GM21360 (cell line): ENCODE measurements at regions not wholly inside any gene's neighbourhood (a gene's known extent, or its start where the extent isn't known, plus 50 kb on each side); places are given as distances from the start of the nearest gene placed in this dataset.

Experiments used
- ATAC-seq: cut with Tn5 transposase; IDR thresholded peaks from one replicate; pipeline ENCODE4 v1.9.1; 2021; ENCODE audit warnings: mild to moderate bottlenecking, moderate library complexity; ENCODE audit not compliant: unreplicated experiment

DNA sequence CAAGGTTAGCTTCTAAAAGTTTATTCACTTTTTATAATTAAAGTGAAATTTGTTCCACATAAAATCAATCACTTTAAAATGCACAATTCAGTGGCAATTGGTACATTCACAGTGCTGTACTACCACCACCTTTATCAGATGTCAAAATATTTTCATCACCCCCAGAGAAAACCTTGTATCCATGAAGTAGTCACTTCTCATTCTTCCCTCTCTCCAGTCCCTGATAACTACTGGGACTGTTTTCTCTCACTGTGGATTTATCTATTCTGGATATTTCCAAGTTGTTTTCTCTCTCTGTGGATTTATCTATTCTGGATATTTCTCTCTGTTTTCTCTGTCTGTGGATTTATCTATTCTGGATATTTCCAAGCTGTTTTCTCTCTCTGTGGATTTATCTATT lies 435.4 kb upstream of the CNTNAP2 start:
- no peak for ATAC-seq

GRCh38 chr7:145665499-145666258 lies 450.9 kb upstream of the CNTNAP2 start:
- no peak for ATAC-seq

GRCh38 chr7:145655666-145656065 lies 460.9 kb upstream of the CNTNAP2 start:
- no peak for ATAC-seq

GRCh38 chr7:145645135-145645515 lies 471.5 kb upstream of the CNTNAP2 start:
- ATAC-seq: no peak

DNA sequence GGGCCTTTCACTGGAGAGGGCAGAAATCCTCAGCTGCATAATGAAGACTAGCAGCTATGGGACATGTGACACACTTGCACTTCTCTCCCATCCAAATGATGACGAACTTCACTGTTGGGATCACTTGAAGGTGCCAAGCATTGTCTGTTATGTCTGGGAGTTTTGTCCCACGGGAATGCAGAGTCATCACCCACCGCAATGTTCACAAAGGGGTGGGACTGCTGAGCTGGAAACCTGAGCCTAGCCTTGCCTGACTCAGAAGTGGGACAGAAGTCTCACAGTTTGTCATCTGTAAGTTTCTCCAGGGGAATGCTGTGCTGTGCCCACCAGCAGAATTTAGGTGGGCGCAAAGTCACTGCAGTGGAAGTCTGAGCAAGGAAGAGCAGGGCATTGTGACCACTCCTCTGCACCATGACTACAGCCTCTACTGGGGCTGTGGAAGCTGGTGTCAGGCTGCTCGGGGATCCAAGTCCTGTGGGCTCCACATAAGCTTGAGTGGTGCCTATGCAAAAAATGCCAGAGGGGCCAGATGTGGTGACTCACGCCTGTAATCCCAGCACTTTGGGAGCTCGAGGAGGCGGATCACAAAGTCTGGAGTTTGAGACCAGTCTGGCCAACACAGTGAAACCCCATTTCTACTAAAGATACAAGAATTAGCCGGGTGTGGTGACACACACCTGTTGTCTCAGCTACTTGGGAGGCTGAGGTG lies 472.0 kb upstream of the CNTNAP2 start:
- ATAC-seq: no peak

DNA sequence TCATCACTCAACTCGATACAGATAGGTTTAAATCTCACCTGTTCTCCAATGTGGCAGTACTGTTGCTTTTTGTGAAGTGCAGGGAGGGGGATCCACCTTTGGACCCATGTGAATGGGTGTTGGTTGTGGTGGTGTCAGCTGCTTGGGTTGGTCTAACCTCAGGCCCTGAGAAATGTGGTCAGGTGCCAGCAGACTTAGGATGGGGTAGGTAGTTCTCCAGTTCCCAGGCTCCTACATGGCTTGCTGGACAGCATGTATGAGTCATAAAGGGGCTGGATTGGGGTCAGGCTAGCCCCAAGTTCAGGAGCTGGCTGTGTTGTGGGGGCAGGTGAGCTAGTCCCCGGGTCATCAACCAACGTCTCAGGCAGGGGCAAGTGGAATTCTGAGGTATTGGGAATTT lies 472.6 kb upstream of the CNTNAP2 start:
- no peak for ATAC-seq

- no peak for ATAC-seq
Measured at GRCh38 chr7:145633513-145633912, 483.1 kb upstream of the CNTNAP2 start.

- no peak for ATAC-seq
Measured at GRCh38 chr7:145624618-145625017, 492.0 kb upstream of the CNTNAP2 start.

DNA sequence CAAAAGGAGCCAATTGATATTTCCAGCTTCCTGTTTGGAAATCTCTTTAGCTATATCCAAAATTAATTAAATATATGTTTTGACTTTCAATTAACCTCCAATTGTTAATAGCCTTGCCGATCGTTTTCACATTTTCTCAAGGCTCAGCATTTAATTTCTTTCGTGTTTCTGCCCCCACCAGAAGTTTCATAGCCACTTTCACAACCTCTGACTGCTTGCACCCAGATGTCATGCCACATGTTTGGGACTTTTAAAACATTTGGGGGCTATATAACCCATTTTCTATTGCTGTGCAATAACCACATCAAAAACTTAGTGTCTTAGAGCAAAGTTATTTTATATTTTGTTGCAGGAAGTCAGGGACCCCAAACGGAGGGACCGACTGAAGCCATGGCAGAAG lies 510.6 kb upstream of the CNTNAP2 start:
- no peak for ATAC-seq

- no peak for ATAC-seq
Measured at GRCh38 chr7:145599376-145599775, 517.2 kb upstream of the CNTNAP2 start.

DNA sequence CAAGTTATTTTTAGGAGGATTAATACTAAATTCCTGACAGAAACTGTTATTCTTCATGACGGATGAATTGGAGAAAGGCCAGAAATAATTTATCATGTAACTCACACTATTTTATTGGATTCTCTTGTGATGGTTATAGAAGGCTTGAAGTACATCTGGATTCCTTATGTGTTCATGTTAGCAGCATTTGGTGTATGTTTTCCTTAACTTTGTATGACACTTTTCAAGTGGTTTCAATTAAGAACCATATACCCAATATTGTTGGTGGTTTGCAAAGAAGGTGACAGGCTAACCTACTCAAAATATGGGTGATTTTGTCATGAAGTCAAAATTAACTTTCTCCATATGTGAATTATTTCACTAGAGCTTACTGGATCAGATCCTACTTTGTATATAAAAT lies 532.2 kb upstream of the CNTNAP2 start:
- ATAC-seq: no peak

DNA sequence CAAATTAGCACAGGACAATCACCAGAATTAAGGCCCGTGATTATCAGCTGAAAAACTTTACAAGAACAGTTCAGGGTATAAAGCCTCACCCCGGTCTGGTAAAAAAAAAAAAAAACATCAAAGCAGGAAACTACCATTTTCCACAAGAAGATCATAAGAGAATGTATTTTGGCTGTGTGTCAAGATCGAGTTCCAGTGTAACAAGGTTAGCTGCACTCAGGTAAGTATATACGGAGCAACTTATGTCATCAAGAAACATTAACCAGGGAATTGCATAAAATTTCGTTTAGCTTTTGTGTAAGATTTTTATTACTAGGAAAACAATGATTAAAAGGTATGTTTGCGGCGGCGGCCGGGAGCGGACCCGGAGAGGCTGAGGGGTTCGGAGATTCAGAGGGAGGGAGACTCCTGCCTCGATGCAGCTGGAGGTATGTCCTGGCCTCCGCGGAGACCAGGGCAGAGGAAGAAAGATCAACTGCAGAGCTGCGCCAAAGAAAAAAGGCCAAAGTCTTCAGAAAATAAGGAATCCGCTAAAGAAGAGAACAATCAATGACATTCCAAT lies 533.8 kb upstream of the CNTNAP2 start:
- no peak for ATAC-seq

GRCh38 chr7:145557805-145558204 lies 558.8 kb upstream of the CNTNAP2 start:
- no peak for ATAC-seq

DNA sequence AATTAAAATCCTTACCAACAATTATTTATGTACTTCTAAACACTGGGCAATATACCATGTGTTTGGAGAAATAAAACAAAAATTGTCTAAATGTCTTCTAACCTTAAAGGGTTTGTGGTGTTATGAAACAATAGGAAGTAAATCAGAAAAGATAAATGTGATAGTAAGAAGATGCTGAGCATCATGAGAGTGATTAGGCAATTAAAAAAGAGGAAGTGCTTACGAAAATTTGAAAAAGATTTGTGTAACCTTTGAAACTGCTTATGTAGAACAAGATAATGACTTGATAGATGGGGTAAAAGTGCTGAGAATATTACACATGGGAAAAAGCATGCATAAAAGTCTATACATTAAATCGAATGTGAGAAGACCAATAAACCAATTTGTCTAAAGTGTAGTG lies 573.4 kb upstream of the CNTNAP2 start:
- no peak for ATAC-seq

DNA sequence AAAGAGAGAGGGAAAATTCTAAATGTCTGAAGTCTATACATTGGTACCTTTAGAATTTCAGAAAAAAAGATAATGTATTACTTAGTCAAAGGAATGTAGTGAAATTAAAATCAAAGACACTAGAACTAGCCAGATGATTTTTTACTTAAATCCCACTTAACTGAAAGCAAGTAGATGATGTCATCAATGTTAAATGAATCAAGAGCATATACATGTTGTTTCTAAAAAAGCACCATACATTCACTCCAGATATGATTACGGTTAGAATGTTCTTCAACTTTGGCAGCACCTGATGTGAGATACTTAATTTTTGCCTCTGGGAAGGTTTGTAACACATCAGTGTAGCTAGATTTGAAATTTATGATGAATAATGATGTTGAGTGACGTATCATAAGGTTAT lies 576.7 kb upstream of the CNTNAP2 start:
- no peak for ATAC-seq

GRCh38 chr7:145534301-145534700 lies 582.3 kb upstream of the CNTNAP2 start:
- no peak for ATAC-seq

GRCh38 chr7:145520284-145520683 lies 596.3 kb upstream of the CNTNAP2 start:
- no peak for ATAC-seq

DNA sequence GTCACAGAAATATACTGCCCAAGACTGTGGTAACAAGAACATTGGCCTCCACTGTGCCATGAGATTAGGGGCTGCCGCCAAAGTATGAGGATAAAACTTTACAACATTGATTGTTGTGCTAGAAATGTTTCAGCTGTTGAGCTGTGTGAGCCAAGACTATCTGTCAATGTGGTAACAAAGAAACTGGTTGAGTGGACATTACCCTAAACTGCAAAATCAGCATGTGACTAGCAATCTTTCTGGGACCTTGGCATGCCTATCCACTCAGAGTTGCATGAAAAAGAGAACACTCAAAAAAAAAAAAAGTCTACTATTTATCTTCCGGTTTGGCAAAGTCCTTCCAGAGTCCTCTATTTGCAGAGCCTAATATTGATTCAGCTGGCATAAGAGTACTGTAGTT lies 605.6 kb upstream of the CNTNAP2 start:
- no peak for ATAC-seq

DNA sequence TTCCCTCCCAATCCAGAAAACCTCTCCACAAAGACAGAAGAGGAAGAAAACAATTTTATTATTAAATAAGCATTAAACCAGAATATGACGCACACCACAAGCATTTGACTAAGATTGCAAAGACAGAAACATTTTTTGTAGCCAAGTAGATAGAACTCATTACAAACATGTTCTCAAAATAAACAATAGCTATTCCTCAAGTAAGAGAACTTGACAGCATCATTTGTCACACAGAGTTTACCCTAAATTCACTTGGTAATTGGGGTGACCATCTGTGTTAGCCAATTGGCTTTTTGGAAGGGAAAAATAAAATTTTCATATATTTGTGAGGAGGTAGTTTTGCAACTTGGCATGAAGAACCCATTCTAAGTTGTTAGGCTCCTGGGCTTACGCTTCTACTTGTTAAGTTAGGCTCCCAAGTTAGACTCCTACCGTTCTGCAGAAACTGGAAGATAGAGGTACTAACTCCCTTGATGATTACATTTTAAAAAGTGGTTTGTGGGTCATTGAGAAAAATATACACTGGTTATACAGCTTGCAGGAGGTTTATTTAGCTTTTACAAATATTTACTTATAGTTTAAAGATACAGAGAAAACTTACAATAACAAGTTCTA lies 618.6 kb upstream of the CNTNAP2 start:
- ATAC-seq: no peak

DNA sequence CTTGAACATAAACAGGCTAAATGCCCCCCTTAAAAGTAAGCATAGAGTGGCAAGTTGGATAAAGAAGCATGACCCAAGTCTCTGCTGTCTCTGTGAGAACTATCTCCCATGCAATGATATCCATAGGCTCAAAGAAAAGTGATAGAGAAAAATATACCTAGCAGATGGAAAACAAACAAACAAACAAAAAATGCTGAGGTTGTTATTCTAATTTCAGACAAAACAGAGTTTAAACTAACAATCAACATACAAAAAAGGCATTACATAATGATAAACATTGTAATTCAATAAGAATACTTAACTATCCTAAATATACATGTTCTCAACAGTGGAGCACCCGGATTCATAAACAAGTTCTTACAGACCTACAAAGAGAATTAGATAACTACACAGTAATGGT lies 626.2 kb upstream of the CNTNAP2 start:
- no peak for ATAC-seq

DNA sequence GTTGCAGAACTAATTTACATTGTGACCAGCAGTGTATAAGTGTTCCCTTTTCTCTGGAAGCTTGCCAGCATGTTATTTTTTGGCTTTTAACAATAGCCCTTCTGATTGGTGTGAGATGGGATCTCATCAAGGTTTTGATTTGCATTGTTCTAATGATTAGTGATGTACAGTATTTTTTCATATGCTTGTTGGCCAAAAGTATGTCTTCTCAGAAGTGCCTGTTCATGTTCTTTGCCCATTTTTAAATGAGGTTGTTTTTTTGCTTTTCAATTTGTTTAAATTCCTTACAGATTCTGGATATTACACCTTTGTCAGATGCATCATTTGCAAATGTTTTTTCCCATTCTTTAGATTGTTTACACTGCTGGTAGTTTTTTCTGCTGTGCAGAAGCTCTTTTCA lies 627.0 kb upstream of the CNTNAP2 start:
- ATAC-seq: no peak

DNA sequence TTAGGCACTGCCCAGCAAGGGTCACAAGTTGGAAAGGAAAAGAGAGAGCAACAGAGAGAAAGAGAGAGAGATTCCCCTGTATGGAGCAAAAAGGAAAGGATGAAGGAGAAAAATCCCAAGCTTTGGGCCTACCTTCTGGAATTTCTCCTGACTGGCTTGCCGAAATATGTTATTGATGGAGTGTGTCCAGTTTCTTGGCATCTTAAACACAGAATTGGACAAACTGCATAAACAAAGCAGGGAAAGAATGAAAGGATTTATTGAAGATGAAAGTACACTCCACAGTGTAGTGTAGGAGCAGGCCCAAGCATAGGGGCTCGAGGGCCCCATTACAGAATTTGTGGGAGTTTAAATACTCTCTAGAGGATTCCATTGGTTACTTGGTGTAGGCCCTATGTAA lies 627.8 kb upstream of the CNTNAP2 start:
- no peak for ATAC-seq
